Brain microvascular endothelial cell (primary cell): ENCODE measurements at regions not wholly inside any gene's neighbourhood (a gene's known extent, or its start where the extent isn't known, plus 50 kb on each side); places are given as distances from the start of the nearest gene placed in this dataset.

Source experiments
- DNase-seq: peaks from one replicate; pipeline ENCODE4 v3.0.0-alpha.2; 2020
- H3K27ac ChIP-seq: fragments of 250-450 bp; sonication (Bioruptor Pico); 2 replicates; pipeline ENCODE4 v1.5.1; 2020; ENCODE audit warnings: mild to moderate bottlenecking, moderate library complexity
- H3K27me3 ChIP-seq: fragments of 250-450 bp; sonication (Bioruptor Pico); replicated peaks from 2 replicates; pipeline ENCODE4 v1.5.1; 2020; ENCODE audit warnings: mild to moderate bottlenecking
- H3K36me3 ChIP-seq: fragments of 250-450 bp; sonication (Bioruptor Pico); replicated peaks from 2 replicates; pipeline ENCODE4 v1.5.1; 2020; ENCODE audit warnings: mild to moderate bottlenecking
- H3K4me3 ChIP-seq: 2 replicates; pipeline ENCODE4 v1.5.1; 2011; ENCODE audit warnings: low read depth, mild to moderate bottlenecking, control low read depth, low read length, moderate library complexity
- CTCF ChIP-seq: IDR thresholded peaks from 2 replicates; pipeline ENCODE4 v1.5.1; 2011; ENCODE audit warnings: low read depth, mild to moderate bottlenecking, moderate library complexity, low read length, control low read depth, inconsistent platforms; ENCODE audit errors: missing control alignments
- in situ Hi-C: cut with HindIII; loops from 2 replicates; pipeline ENCODE4 v1.10.0; 2017; ENCODE audit warnings: low sequenced_read_pairs, low pct_ligation_motif_present

- TF ChIP-seq CTCF, result no peak
- Histone ChIP-seq H3K36me3 (no peaks in the 10 kb centered on the region), H3K4me3 (no peak overlapping the region), H3K27ac (no peak overlapping the region), H3K27me3 (no peaks in the 10 kb centered on the region)
- no peak for DNase-seq
- in situ Hi-C loops, result no loop called here
These were observed 979.1 kb upstream of the CITED2 start for GRCh38 chr6:140353536-140353935.

- in situ Hi-C loops, result no loop called here
- Histone ChIP-seq H3K27ac (no peak overlapping the region), H3K27me3 (no peaks in the 10 kb centered on the region), H3K4me3 (no peak overlapping the region), H3K36me3 (no peaks in the 10 kb centered on the region)
- TF ChIP-seq CTCF, result no peak
- peak; percentile 5 for DNase-seq
These were observed 972.0 kb upstream of the CITED2 start for GRCh38 chr6:140346428-140346827.

GRCh38 chr6:140345935-140346334 is 971.5 kb upstream of the CITED2 start:
- Histone ChIP-seq H3K36me3 (no peaks in the 10 kb centered on the region), H3K27ac (no peak overlapping the region), H3K4me3 (no peak overlapping the region), H3K27me3 (no peaks in the 10 kb centered on the region)
- in situ Hi-C loops, result no loop called here
- TF ChIP-seq CTCF, result no peak
- no peak for DNase-seq

GRCh38 chr6:140344142-140344913 is 969.9 kb upstream of the CITED2 start:
- in situ Hi-C loops, result no loop called here
- H3K36me3 ChIP-seq, result no peaks in the 10 kb centered on the region
- no peaks in the 10 kb centered on the region for H3K27me3 ChIP-seq
- H3K27ac ChIP-seq, result peak overlapping the region; percentile 31
- H3K4me3 ChIP-seq, result no peak overlapping the region
- TF ChIP-seq CTCF, result no peak
- DNase-seq, result peak; percentile 5

- DNase-seq, result no peak
- TF ChIP-seq CTCF, result no peak
- no peak overlapping the region for H3K27ac ChIP-seq
- no peaks in the 10 kb centered on the region for H3K36me3 ChIP-seq
- no peaks in the 10 kb centered on the region for H3K27me3 ChIP-seq
- in situ Hi-C loops, result no loop called here
- H3K4me3 ChIP-seq, result no peak overlapping the region
These were observed 968.7 kb upstream of the CITED2 start for GRCh38 chr6:140343128-140343527.

GRCh38 chr6:140341272-140341671 is 966.8 kb upstream of the CITED2 start:
- no peak for TF ChIP-seq CTCF
- no peak overlapping the region for H3K4me3 ChIP-seq

More at GRCh38 chr6:140341272-140341671, 966.8 kb upstream of the CITED2 start:
- DNase-seq, result no peak
- Histone ChIP-seq H3K27ac (no peak overlapping the region), H3K27me3 (no peaks in the 10 kb centered on the region), H3K36me3 (no peaks in the 10 kb centered on the region)
- in situ Hi-C loops, result no loop called here
